CD4-positive, alpha-beta T cell treated with Interleukin-21 for 1 hour (primary cell): ENCODE measurements at regions not wholly inside any gene's neighbourhood (a gene's known extent, or its start where the extent isn't known, plus 50 kb on each side); places are given as distances from the start of the nearest gene placed in this dataset.
"Not testable (repeated sequence)": the region's sequence is repeated elsewhere in the genome, so short reads cannot be mapped to it uniquely, and the experiment has no call there.

Experiments used
- DNase-seq: peaks from one replicate; pipeline ENCODE4 v3.0.0-alpha.2; 2020

- DNase-seq: no peak
These were observed 94.8 kb upstream of the SCAF8 start for GRCh38 chr6:154638369-154638768.

GRCh38 chr6:154639196-154639595 lies 94.0 kb upstream of the SCAF8 start:
- not testable (repeated sequence) for DNase-seq

GRCh38 chr6:154648188-154648887 lies 84.9 kb upstream of the SCAF8 start:
- DNase-seq: no peak

GRCh38 chr6:154648888-154649205 lies 84.4 kb upstream of the SCAF8 start:
- DNase-seq: no peak

GRCh38 chr6:154649721-154650120 lies 83.5 kb upstream of the SCAF8 start:
- no peak for DNase-seq

- no peak for DNase-seq
These were observed 82.9 kb upstream of the SCAF8 start for GRCh38 chr6:154650351-154650750.

GRCh38 chr6:154651656-154652055 lies 81.6 kb upstream of the SCAF8 start:
- DNase-seq: no peak

GRCh38 chr6:154653385-154653784 lies 79.8 kb upstream of the SCAF8 start:
- no peak for DNase-seq

- DNase-seq: no peak
These were observed 79.4 kb upstream of the SCAF8 start for GRCh38 chr6:154653853-154654252.

GRCh38 chr6:154656660-154657059 lies 76.6 kb upstream of the SCAF8 start:
- no peak for DNase-seq

GRCh38 chr6:154661768-154662167 lies 71.4 kb upstream of the SCAF8 start:
- no peak for DNase-seq

GRCh38 chr6:154664287-154664686 lies 68.9 kb upstream of the SCAF8 start:
- no peak for DNase-seq

GRCh38 chr6:154668156-154668555 lies 65.1 kb upstream of the SCAF8 start:
- DNase-seq: no peak

- DNase-seq: no peak
These were observed 61.1 kb upstream of the SCAF8 start for GRCh38 chr6:154672086-154672485.

- DNase-seq: no peak
These were observed 59.3 kb upstream of the SCAF8 start for GRCh38 chr6:154673919-154674318.

- peak; percentile 93 for DNase-seq
These were observed 57.6 kb upstream of the SCAF8 start for GRCh38 chr6:154675602-154676088.

GRCh38 chr6:154682633-154683125 lies 50.5 kb upstream of the SCAF8 start:
- no peak for DNase-seq
